ENCODE measurements at regions not wholly inside any gene's neighbourhood (a gene's known extent, or its start where the extent isn't known, plus 50 kb on each side); places are given as distances from the start of the nearest gene placed in this dataset.

DNA sequence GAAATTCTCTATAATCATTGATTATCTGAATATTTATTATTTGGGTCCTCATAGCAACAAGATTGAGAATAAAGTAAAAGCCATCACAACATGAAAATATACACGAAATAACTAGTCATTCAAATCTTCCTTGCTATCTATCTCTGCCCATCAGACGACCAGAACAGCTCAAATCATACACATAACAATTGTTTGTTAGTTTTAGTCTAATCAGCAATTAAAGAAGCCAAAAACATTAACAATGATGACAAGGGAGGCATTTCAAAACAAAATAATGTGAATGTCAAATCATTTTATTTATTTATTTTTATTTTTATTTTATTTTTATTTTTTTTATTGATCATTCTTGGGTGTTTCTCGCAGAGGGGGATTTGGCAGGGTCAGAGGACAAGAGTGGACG lies 106.0 kb upstream of the BNC2 start:
- TF ChIP-seq TAF1 (IDR thresholded peaks at IDR 0.05; ENCODE audit: borderline replicate concordance, insufficient read depth, low read length) (no peak), POLR2AphosphoS5 (IDR thresholded peaks at IDR 0.05; ENCODE audit: low read depth, low read length) (no peak), SIN3A (IDR thresholded peaks at IDR 0.05; ENCODE audit: borderline replicate concordance, insufficient read depth, low read length) (no peak)
- TF ChIP-seq, protein P1, sequence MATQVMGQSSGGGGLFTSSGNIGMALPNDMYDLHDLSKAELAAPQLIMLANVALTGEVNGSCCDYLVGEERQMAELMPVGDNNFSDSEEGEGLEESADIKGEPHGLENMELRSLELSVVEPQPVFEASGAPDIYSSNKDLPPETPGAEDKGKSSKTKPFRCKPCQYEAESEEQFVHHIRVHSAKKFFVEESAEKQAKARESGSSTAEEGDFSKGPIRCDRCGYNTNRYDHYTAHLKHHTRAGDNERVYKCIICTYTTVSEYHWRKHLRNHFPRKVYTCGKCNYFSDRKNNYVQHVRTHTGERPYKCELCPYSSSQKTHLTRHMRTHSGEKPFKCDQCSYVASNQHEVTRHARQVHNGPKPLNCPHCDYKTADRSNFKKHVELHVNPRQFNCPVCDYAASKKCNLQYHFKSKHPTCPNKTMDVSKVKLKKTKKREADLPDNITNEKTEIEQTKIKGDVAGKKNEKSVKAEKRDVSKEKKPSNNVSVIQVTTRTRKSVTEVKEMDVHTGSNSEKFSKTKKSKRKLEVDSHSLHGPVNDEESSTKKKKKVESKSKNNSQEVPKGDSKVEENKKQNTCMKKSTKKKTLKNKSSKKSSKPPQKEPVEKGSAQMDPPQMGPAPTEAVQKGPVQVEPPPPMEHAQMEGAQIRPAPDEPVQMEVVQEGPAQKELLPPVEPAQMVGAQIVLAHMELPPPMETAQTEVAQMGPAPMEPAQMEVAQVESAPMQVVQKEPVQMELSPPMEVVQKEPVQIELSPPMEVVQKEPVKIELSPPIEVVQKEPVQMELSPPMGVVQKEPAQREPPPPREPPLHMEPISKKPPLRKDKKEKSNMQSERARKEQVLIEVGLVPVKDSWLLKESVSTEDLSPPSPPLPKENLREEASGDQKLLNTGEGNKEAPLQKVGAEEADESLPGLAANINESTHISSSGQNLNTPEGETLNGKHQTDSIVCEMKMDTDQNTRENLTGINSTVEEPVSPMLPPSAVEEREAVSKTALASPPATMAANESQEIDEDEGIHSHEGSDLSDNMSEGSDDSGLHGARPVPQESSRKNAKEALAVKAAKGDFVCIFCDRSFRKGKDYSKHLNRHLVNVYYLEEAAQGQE (IDR thresholded peaks at IDR 0.05; ENCODE audit: insufficient read depth in 1 of 2, low read depth in 2 of 2, low read length in 2 of 2) = no peak
